Fibroblast of skin of abdomen (primary cell): ENCODE measurements at regions not wholly inside any gene's neighbourhood (a gene's known extent, or its start where the extent isn't known, plus 50 kb on each side); places are given as distances from the start of the nearest gene placed in this dataset.

Experiments
- DNase-seq: peaks from one replicate; pipeline ENCODE4 v3.0.0-alpha.2; 2013

GRCh38 chr4:149296503-149296902, 519.1 kb downstream of the IQCM start:
- no peak for DNase-seq

DNA sequence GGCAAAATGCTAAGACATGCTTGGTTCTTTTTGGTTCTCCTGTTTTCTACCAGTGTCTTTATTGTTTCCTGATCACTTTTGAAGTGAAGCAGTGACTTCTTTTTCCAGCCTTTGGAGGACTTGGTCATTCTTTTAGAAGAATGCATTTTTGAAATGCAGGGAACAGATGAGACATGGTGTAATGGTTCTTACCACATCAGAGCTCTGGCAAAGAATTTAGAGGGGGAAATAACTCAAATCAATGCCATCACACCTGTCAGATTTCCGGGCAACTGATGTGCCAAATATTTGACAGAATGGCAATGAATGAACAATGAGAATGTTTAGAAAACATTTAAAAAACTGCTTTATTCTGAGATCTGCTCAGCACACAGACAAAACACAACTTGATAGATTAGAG, 519.6 kb downstream of the IQCM start:
- no peak for DNase-seq

- no peak for DNase-seq
Measured at GRCh38 chr4:149294601-149295000, 521.0 kb downstream of the IQCM start.

GRCh38 chr4:149293046-149293649, 522.5 kb downstream of the IQCM start:
- DNase-seq: no peak

GRCh38 chr4:149292425-149293007, 523.1 kb downstream of the IQCM start:
- no peak for DNase-seq

DNA sequence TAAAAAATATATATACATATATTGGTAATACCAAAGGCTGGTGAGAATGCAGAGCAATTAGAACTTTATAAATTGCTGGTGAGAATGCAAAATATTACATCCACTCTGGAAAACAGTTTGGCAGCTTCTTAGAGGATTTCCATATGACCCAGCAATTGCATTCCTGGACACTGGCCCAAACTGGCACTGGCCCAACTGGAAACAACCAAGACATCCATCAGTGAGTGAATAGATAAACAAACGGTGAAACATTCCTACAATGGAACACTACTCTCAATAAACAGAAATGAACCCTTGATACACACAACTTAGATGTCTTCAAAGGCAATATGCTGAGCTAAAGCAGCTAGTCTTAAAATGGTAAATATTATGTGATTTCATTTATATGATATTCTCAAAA, 524.2 kb downstream of the IQCM start:
- peak; percentile 35 for DNase-seq

DNA sequence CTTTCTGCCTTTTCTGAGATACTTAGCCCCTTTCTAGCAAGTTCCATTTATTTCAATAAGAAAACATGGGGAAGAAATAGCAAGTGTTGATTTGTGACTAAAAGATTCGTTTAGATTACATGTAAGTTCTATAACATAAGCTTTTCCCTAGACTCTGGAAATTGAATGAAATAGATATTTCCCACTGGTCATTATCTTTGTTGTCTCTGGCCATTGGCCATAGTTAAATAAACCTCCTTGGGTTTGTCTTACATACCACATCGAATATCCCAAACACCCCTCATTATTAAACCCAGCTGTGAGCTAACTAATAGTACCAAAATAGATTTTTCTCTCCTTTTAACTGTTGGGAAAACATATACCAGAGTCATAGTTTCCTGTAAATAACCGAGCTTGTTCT, 534.8 kb downstream of the IQCM start:
- peak; percentile 6 for DNase-seq

- no peak for DNase-seq
Measured at GRCh38 chr4:149279776-149280175, 535.9 kb downstream of the IQCM start.

DNA sequence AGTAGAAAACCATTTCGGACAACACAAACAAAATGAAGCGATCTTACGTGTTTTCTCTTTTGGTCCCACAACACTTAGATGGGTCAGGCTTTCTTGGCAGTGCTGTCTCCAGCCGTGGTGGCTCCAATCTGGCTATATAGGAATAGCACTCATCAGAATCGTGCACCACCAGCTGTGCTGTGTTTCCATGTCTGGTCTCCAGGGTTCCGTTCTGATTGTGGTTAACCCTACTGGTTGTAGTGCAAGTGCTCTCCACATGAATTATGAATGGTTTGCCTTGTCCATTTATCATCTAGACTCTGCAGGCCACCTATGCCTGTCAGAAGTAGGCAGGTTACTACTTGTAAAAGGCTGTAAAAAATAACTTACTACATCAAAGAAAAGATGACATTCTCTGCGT, 536.3 kb downstream of the IQCM start:
- no peak for DNase-seq

- DNase-seq: no peak
Measured at GRCh38 chr4:149277705-149278104, 537.9 kb downstream of the IQCM start.

DNA sequence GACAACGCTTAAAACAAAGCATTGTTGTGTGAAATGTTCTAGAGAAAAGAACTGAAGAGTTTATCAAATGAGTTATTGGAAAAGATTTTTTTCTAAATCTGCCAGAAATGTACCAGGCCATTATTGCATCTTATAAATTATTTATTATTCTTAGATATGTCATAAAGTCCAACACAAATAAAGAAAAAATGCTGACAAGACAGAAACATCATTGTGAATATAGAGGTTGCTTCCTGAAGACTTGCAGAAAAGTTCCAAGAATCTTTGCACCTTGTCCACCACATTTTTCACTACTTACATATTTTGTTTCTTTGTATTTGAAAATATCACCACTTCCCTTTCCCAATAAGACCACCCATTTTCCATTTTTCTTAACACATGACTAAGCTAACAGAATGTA, 545.8 kb downstream of the IQCM start:
- DNase-seq: no peak

DNA sequence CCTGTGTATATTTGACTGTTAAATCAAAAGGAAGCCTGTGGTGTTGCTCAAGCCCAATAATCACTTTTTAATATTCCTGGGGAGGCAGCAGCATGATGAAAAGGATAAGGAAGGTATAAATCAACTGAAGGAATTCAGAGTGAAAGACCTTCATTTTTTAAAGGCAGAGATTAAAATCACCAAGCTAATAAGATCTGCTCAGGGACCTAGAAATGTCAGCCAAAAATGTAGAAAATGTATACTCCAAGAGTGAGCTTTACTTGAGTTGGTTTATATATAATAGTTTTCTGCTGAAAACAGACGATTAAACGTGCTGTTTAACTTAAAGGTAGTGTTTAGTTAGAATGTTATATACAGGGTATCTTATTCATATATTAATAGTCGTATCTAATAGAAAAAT, 549.3 kb downstream of the IQCM start:
- peak; percentile 33 for DNase-seq

DNA sequence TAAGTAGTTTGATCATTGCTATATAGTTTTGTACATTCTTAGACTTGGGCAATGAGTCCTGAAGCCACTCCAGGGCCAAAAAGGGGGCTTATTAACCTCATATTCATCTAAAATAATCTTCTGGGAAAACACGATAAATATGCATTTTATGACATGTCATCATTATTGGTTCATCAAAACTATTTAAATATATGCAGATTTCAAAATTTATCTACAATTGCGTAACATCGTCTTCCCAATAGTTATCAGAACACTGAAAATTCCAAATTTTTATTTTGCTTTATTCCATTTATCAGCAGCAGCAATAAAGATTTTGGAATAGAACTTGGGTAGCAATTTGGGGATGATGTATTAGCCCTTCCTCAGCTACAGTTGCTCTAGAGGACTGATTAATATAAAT, 550.0 kb downstream of the IQCM start:
- no peak for DNase-seq

DNA sequence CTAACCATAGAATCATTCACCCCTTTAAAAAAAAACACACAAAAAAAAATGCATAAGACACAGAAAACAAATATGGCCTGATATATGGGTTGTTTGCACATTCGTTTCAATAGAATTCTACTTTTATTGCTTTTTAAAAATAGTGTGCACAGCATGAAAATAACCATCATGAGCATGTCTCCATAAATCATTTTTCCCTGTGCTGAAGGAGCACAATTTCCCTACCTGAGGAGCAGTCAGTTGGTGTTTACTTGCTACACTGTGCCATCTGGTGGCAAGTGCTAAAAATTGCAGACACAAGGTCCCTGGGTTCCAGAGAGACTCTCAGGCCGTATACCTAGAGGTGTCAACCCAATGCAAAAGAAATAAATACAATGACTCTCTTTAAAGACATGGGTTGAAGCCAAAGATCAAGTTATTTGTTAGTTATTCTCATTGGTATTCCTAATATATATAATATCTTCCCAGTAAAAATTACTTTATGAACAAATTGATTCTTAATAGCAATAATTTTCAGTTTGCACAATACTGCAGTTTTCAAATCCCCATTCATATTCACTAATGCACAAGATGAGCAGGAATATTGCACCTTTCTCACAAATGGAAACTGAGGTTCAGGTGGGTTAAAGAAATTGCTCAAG, 551.4 kb downstream of the IQCM start:
- peak; percentile 69 for DNase-seq

- DNase-seq: no peak
Measured at GRCh38 chr4:149248191-149248764, 567.4 kb downstream of the IQCM start.

DNA sequence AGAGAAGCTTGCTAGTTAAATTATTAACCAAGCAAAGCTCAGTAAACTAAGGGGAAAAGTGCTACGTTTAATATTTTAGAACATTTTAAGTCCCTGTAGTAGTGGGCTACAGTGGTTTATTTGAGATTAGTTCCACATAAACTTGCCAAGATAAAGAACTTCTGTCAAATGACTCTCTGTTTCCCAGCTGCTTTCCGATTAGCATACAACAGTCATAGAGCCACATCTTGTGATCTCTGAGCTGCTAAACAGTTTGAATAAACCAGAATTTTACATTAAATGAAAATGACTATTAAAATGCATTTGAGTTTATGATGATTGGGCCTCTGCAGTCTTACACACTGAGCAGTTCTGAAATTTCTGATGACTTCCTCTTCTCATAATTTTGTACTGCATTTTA, 568.5 kb downstream of the IQCM start:
- DNase-seq: no peak

- DNase-seq: no peak
Measured at GRCh38 chr4:149245333-149245732, 570.3 kb downstream of the IQCM start.

DNA sequence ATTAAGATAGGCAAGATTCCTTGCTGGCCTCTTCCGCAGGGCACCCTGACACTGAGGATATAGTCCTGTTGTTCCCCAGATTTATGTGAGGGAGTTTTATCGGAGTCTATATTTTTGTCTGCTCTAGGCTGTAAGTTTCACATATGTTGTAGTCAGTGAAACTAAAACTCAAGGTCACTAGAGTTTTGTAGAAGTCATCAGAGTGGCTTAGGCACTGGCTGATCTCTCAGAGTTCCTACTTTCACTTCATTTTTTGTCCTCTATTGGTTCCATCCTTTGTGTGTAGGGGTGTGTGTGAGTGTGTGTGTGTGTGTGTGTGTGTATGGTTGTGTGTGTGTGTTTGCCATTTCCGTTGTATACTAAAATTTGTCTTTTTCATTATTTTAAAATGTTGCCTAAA, 577.5 kb downstream of the IQCM start:
- DNase-seq: no peak

- DNase-seq: no peak
Measured at GRCh38 chr4:149234798-149235197, 580.8 kb downstream of the IQCM start.

DNA sequence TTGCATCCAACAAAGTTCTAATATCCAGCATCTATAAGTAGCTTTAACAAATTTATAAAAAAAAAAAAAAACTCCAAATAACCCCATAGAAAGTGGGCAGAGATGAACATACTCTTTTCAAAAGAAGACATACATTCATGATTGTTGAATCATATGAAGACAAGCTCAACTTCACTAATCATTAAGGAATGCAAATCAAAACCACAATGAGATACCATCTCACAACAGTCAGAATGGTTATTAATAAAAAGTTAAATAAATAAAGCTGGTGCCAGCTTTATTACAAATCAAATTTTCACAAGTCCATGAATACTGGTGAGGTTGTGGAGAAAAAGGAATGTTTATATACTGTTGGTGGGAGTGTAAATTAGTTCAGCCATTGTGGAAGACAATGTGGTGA, 592.0 kb downstream of the IQCM start:
- peak; percentile 61 for DNase-seq

DNA sequence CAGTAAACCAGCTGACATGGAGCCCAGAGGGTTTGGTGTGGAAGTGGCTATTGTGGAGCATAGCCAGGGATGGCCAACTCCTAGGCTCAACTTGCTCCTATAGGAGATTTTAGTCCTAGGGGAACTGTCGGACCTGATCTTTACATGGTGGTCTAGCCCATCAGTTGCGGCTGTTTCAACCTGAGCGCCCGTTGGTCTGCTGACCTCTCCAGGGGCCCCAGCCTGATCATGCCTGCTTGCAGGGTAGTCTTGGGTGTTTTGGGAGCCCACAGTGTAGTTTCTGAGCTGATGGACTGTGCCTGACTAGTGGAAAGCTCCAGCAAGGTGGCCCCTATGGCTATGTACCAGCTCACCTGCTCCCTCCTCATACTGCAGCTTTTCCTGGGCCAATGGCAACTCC, 597.0 kb downstream of the IQCM start:
- DNase-seq: no peak

DNA sequence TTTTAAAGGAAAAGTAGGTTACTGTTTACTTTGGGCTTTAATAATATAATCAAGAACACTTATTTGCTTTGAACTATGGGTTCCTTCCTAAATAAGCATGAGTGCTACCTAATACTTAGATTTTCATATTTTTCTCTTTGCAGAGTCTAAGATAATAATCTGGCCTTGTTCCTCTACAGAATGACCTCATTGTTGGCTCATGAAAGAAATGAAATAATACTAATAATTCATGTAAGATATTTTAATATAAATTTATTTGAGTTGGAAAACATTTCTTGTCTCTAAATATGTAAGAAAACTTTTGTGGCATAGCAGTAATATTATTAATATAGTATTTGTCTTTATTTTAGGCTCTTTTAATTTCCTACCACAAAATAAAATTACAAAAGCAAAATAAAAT, 601.3 kb downstream of the IQCM start:
- no peak for DNase-seq

DNA sequence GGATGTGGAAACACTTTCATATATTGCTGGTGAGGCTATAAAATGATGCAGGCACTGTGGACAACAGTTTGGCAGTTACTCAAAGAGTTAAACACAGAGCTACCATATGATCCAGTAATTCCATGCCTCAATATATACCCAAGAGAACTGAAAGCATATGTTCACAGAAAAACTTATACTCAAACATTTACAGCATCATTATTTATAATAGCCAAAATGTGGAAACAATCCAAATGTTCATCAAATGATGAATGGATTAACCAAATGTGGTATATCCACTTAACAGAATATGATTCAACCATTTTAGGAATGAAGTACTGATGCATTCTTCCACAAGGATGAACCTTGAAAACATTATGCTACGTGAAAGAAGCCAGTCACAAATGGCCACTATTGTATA, 603.8 kb downstream of the IQCM start:
- DNase-seq: peak; percentile 70
